ENCODE measurements at regions not wholly inside any gene's neighbourhood (a gene's known extent, or its start where the extent isn't known, plus 50 kb on each side); places are given as distances from the start of the nearest gene placed in this dataset.

DNA sequence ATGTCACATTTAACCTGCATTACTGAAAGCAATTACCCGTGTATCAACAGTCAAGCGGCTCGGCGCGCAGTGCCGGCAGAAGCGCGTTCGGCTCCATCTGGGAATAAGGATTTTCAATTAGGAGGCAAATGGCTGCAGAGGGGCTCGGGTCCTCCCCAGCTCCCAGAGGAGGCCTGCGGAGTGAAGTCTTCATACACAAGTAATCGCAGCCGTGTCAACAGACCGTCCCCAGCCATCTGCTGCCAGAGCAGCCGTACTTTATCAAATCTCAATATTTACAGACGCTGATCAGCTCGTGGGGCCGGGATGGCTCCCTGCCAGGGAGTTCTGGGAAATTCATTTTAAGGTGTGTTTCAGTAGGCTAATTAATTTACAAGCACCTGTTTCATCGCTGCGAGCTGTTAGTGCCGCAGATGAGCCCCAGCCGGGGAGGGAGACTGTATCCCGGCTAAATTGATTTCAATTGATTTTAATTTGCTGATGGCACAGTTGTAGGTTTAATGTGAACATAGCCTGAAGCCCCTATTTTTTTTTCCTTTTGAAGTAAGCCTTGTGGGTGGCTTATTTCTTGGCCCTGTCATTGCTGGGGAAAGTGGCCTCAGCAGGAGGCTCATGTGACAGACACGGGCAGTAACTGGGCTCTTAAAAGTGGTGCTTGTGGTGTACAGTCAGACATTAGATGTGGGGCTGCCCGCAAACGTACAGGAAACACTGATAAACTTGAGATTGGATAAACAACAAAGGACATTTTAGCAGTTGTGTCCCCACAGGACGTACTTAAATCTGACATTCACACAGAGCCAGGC, 252.7 kb downstream of the TEX29 start:
- no peaks in the 10 kb centered on the region for H3K27me3 ChIP-seq (ENCODE audit: insufficient read depth, low read length)
- H3K36me3 ChIP-seq (ENCODE audit: insufficient read depth, low read length) = no peaks in the 10 kb centered on the region
- peaks cover 33% of the 10 kb centered on the region for H3K9me3 ChIP-seq (ENCODE audit: insufficient read depth, low read depth, low read length)
- no peaks in the 10 kb centered on the region for H3K4me1 ChIP-seq (ENCODE audit: insufficient read depth, low read length)
- no peak overlapping the region for H3K9ac ChIP-seq (ENCODE audit: low read depth, low read length)
- no peak overlapping the region for H3K4me3 ChIP-seq (ENCODE audit: low read length)
- WGBS = 96% methylated on average over 27 of the region's 27 CpGs
- no peak overlapping the region for H3K27ac ChIP-seq (ENCODE audit: low read depth, low read length)

DNA sequence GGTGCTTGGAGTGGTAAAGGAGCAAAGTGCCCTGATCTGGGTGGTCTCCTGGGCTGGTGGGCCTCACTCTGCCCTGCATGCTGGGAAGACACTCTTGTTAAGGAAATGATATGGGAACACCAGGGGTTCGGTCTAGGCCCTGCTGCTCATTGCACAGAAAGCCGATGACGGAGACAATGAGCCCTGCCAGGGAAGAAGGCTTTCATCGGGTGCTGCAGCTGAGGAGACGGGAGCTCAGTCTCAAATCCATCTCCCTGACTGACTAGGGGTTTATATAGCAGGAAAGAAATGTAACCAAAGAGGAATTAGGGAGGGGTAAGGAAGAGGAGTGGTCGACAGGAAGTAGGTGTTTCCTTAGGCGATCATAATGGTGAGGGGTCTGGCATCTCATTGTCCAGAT, 253.4 kb downstream of the TEX29 start:
- H3K4me3 ChIP-seq (ENCODE audit: low read length) = no peak overlapping the region
- 96% methylated on average over 7 of the region's 7 CpGs for WGBS
- no peak overlapping the region for H3K27ac ChIP-seq (ENCODE audit: low read depth, low read length)
- H3K9me3 ChIP-seq (ENCODE audit: insufficient read depth, low read depth, low read length) = peaks cover 33% of the 10 kb centered on the region
- H3K4me1 ChIP-seq (ENCODE audit: insufficient read depth, low read length) = no peaks in the 10 kb centered on the region
- no peak overlapping the region for H3K9ac ChIP-seq (ENCODE audit: low read depth, low read length)
- H3K36me3 ChIP-seq (ENCODE audit: insufficient read depth, low read length) = no peaks in the 10 kb centered on the region
- H3K27me3 ChIP-seq (ENCODE audit: insufficient read depth, low read length) = no peaks in the 10 kb centered on the region

- 93% methylated on average over 9 of the region's 9 CpGs for WGBS
- Histone ChIP-seq H3K9ac (ENCODE audit: low read depth, low read length) (no peak overlapping the region), H3K36me3 (ENCODE audit: insufficient read depth, low read length) (no peaks in the 10 kb centered on the region), H3K4me3 (ENCODE audit: low read length) (no peak overlapping the region), H3K27ac (ENCODE audit: low read depth, low read length) (no peak overlapping the region), H3K9me3 (ENCODE audit: insufficient read depth, low read depth, low read length) (peaks cover 34% of the 10 kb centered on the region), H3K27me3 (ENCODE audit: insufficient read depth, low read length) (no peaks in the 10 kb centered on the region), H3K4me1 (ENCODE audit: insufficient read depth, low read length) (no peaks in the 10 kb centered on the region)
Observed at GRCh38 chr13:111575276-111575675, 254.8 kb downstream of the TEX29 start.

GRCh38 chr13:111575719-111576118, 255.3 kb downstream of the TEX29 start:
- Histone ChIP-seq H3K27ac (ENCODE audit: low read depth, low read length) (no peak overlapping the region), H3K4me1 (ENCODE audit: insufficient read depth, low read length) (no peaks in the 10 kb centered on the region), H3K36me3 (ENCODE audit: insufficient read depth, low read length) (no peaks in the 10 kb centered on the region), H3K9ac (ENCODE audit: low read depth, low read length) (no peak overlapping the region), H3K27me3 (ENCODE audit: insufficient read depth, low read length) (no peaks in the 10 kb centered on the region), H3K9me3 (ENCODE audit: insufficient read depth, low read depth, low read length) (peaks cover 34% of the 10 kb centered on the region), H3K4me3 (ENCODE audit: low read length) (no peak overlapping the region)
- 91% methylated on average over 5 of the region's 5 CpGs for WGBS

GRCh38 chr13:111577208-111577828, 256.9 kb downstream of the TEX29 start:
- H3K27ac ChIP-seq (ENCODE audit: low read depth, low read length) = no peak overlapping the region
- peaks cover 34% of the 10 kb centered on the region for H3K9me3 ChIP-seq (ENCODE audit: insufficient read depth, low read depth, low read length)
- H3K4me1 ChIP-seq (ENCODE audit: insufficient read depth, low read length) = no peaks in the 10 kb centered on the region
- no peak overlapping the region for H3K9ac ChIP-seq (ENCODE audit: low read depth, low read length)
- H3K36me3 ChIP-seq (ENCODE audit: insufficient read depth, low read length) = no peaks in the 10 kb centered on the region
- 94% methylated on average over 9 of the region's 9 CpGs for WGBS
- H3K4me3 ChIP-seq (ENCODE audit: low read length) = no peak overlapping the region
- no peaks in the 10 kb centered on the region for H3K27me3 ChIP-seq (ENCODE audit: insufficient read depth, low read length)

- Histone ChIP-seq H3K9ac (ENCODE audit: low read depth, low read length) (no peak overlapping the region), H3K27ac (ENCODE audit: low read depth, low read length) (no peak overlapping the region), H3K4me1 (ENCODE audit: insufficient read depth, low read length) (no peaks in the 10 kb centered on the region), H3K27me3 (ENCODE audit: insufficient read depth, low read length) (no peaks in the 10 kb centered on the region), H3K4me3 (ENCODE audit: low read length) (no peak overlapping the region), H3K9me3 (ENCODE audit: insufficient read depth, low read depth, low read length) (peaks cover 34% of the 10 kb centered on the region), H3K36me3 (ENCODE audit: insufficient read depth, low read length) (no peaks in the 10 kb centered on the region)
- WGBS = 97% methylated on average over 15 of the region's 15 CpGs
Observed at GRCh38 chr13:111577956-111578605, 257.6 kb downstream of the TEX29 start.

- Histone ChIP-seq H3K4me3 (ENCODE audit: low read length) (no peak overlapping the region), H3K4me1 (ENCODE audit: insufficient read depth, low read length) (no peaks in the 10 kb centered on the region), H3K36me3 (ENCODE audit: insufficient read depth, low read length) (no peaks in the 10 kb centered on the region), H3K27me3 (ENCODE audit: insufficient read depth, low read length) (no peaks in the 10 kb centered on the region), H3K27ac (ENCODE audit: low read depth, low read length) (no peak overlapping the region), H3K9ac (ENCODE audit: low read depth, low read length) (no peak overlapping the region), H3K9me3 (ENCODE audit: insufficient read depth, low read depth, low read length) (peaks cover 8% of the 10 kb centered on the region; the same call in 1 of the 2 replicates)
- 95% methylated on average over 22 of the region's 22 CpGs for WGBS
Observed at GRCh38 chr13:111584101-111584672, 263.7 kb downstream of the TEX29 start.

DNA sequence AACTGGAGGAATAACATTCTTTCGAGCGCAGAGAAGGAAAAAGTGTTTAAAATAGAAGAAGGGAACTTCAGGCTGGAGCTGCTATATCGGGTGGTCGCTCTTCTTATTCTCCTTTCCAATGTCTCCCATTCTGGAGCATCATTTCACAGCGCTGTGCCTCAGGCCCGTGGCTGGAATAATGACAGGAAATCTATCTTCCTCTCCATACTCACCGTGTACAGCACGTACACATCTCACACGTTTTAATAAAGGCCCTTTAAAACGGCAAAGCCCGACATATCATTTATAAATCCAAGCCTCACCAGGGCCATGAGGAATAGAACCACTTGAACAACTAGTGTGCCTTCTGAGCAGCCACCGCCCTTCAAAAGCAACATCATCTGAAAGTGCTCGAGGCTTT, 264.4 kb downstream of the TEX29 start:
- H3K9me3 ChIP-seq (ENCODE audit: insufficient read depth, low read depth, low read length) = peaks cover 5% of the 10 kb centered on the region; the same call in 1 of the 2 replicates
- no peak overlapping the region for H3K9ac ChIP-seq (ENCODE audit: low read depth, low read length)
- H3K27me3 ChIP-seq (ENCODE audit: insufficient read depth, low read length) = no peaks in the 10 kb centered on the region
- 87% methylated on average over 13 of the region's 13 CpGs for WGBS
- no peaks in the 10 kb centered on the region for H3K4me1 ChIP-seq (ENCODE audit: insufficient read depth, low read length)
- no peak overlapping the region for H3K4me3 ChIP-seq (ENCODE audit: low read length)
- H3K36me3 ChIP-seq (ENCODE audit: insufficient read depth, low read length) = no peaks in the 10 kb centered on the region
- H3K27ac ChIP-seq (ENCODE audit: low read depth, low read length) = no peak overlapping the region

- Histone ChIP-seq H3K4me1 (ENCODE audit: insufficient read depth, low read length) (no peaks in the 10 kb centered on the region), H3K36me3 (ENCODE audit: insufficient read depth, low read length) (no peaks in the 10 kb centered on the region), H3K27ac (ENCODE audit: low read depth, low read length) (no peak overlapping the region), H3K4me3 (ENCODE audit: low read length) (no peak overlapping the region), H3K9me3 (ENCODE audit: insufficient read depth, low read depth, low read length) (no peaks in the 10 kb centered on the region), H3K9ac (ENCODE audit: low read depth, low read length) (no peak overlapping the region), H3K27me3 (ENCODE audit: insufficient read depth, low read length) (no peaks in the 10 kb centered on the region)
- 95% methylated on average over 27 of the region's 27 CpGs for WGBS
Observed at GRCh38 chr13:111586291-111586690, 265.8 kb downstream of the TEX29 start.

DNA sequence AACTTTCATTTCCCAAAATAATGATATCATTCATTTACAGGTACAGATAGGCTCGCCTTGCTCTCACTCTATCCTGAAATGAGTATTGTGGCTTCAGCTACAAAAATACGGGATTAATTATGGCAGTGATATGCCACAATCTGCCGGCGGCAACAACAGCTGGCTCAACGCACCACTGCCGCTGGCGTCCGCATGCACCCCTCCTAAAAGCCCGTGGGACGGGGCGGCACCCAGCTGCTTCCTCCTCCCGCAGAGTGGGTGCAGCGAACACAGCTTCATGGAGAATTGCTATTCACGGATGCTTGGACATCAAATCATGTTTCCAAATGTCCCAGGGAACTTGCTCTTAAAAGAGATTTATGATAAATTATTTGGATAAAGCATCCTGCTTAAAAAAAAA, 266.8 kb downstream of the TEX29 start:
- Histone ChIP-seq H3K36me3 (ENCODE audit: insufficient read depth, low read length) (no peaks in the 10 kb centered on the region), H3K9me3 (ENCODE audit: insufficient read depth, low read depth, low read length) (no peaks in the 10 kb centered on the region), H3K4me1 (ENCODE audit: insufficient read depth, low read length) (no peaks in the 10 kb centered on the region), H3K9ac (ENCODE audit: low read depth, low read length) (no peak overlapping the region), H3K27ac (ENCODE audit: low read depth, low read length) (no peak overlapping the region), H3K4me3 (ENCODE audit: low read length) (no peak overlapping the region), H3K27me3 (ENCODE audit: insufficient read depth, low read length) (no peaks in the 10 kb centered on the region)
- 96% methylated on average over 14 of the region's 14 CpGs for WGBS

DNA sequence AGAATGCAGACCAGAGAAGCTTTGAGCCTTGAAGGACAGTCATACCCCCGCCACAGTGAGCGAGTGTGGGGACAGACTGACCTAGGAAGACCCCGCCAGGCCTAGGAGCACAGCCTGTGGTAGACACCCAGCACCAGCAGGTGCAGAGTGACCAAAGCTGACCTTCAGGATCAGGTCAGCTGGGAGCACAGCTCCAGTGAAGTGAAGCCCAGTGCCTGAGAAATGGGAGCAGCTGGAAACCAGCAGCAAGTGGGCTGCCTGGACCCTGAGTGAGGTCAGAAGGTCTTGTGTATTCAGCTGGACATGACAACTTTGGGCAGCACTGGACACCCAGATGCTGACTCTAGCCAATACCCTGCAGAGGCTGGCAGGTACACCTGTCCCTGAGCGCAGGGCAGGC, 268.9 kb downstream of the TEX29 start:
- Histone ChIP-seq H3K27ac (ENCODE audit: low read depth, low read length) (no peak overlapping the region), H3K36me3 (ENCODE audit: insufficient read depth, low read length) (no peaks in the 10 kb centered on the region), H3K27me3 (ENCODE audit: insufficient read depth, low read length) (no peaks in the 10 kb centered on the region), H3K4me3 (ENCODE audit: low read length) (no peak overlapping the region), H3K9me3 (ENCODE audit: insufficient read depth, low read depth, low read length) (no peaks in the 10 kb centered on the region), H3K4me1 (ENCODE audit: insufficient read depth, low read length) (no peaks in the 10 kb centered on the region), H3K9ac (ENCODE audit: low read depth, low read length) (no peak overlapping the region)
- WGBS = 89% methylated on average over 4 of the region's 4 CpGs
